ENCODE measurements at regions not wholly inside any gene's neighbourhood (a gene's known extent, or its start where the extent isn't known, plus 50 kb on each side); places are given as distances from the start of the nearest gene placed in this dataset.

- no peak for TF ChIP-seq TAF1 (IDR thresholded peaks at IDR 0.05; ENCODE audit: borderline replicate concordance, insufficient read depth, low read length)
- TF ChIP-seq, protein P1, sequence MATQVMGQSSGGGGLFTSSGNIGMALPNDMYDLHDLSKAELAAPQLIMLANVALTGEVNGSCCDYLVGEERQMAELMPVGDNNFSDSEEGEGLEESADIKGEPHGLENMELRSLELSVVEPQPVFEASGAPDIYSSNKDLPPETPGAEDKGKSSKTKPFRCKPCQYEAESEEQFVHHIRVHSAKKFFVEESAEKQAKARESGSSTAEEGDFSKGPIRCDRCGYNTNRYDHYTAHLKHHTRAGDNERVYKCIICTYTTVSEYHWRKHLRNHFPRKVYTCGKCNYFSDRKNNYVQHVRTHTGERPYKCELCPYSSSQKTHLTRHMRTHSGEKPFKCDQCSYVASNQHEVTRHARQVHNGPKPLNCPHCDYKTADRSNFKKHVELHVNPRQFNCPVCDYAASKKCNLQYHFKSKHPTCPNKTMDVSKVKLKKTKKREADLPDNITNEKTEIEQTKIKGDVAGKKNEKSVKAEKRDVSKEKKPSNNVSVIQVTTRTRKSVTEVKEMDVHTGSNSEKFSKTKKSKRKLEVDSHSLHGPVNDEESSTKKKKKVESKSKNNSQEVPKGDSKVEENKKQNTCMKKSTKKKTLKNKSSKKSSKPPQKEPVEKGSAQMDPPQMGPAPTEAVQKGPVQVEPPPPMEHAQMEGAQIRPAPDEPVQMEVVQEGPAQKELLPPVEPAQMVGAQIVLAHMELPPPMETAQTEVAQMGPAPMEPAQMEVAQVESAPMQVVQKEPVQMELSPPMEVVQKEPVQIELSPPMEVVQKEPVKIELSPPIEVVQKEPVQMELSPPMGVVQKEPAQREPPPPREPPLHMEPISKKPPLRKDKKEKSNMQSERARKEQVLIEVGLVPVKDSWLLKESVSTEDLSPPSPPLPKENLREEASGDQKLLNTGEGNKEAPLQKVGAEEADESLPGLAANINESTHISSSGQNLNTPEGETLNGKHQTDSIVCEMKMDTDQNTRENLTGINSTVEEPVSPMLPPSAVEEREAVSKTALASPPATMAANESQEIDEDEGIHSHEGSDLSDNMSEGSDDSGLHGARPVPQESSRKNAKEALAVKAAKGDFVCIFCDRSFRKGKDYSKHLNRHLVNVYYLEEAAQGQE (IDR thresholded peaks at IDR 0.05; ENCODE audit: insufficient read depth in 1 of 2, low read depth in 2 of 2, low read length in 2 of 2), result no peak
- no peak for TF ChIP-seq FOXP2 (optimal IDR thresholded peaks at IDR 0.05; ENCODE audit: borderline replicate concordance, extremely low read depth, extremely low read length, insufficient read depth)
- no peak for TF ChIP-seq SIN3A (IDR thresholded peaks at IDR 0.05; ENCODE audit: borderline replicate concordance, insufficient read depth, low read length)
- no peak for TF ChIP-seq POLR2AphosphoS5 (IDR thresholded peaks at IDR 0.05; ENCODE audit: low read depth, low read length)
These were observed 182.8 kb upstream of the TOX3 start for GRCh38 chr16:52729731-52730130.

DNA sequence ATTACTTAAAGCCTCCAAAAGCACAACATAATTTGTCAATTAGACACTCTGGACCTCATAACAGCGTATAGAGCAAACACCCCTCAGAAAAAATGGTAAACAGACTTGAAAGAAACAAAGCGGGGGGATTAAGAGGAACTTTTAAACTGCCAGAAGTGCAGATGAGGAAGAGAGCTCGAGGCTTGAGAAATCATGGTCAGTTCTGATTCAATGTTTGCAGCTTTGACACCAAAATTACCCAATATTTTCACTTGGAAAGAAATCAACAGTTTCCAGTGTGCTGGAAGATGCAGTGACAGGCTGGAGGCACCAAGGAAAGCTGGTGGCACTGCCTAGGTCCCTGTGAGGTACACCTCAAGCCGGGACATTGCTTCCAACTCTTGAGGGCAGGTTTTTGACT is 180.9 kb upstream of the TOX3 start:
- TF ChIP-seq SIN3A (IDR thresholded peaks at IDR 0.05; ENCODE audit: borderline replicate concordance, insufficient read depth, low read length) (no peak), POLR2AphosphoS5 (IDR thresholded peaks at IDR 0.05; ENCODE audit: low read depth, low read length) (no peak), TAF1 (IDR thresholded peaks at IDR 0.05; ENCODE audit: borderline replicate concordance, insufficient read depth, low read length) (no peak), FOXP2 (optimal IDR thresholded peaks at IDR 0.05; ENCODE audit: borderline replicate concordance, extremely low read depth, extremely low read length, insufficient read depth) (no peak)
- TF ChIP-seq, protein P1 (IDR thresholded peaks at IDR 0.05; ENCODE audit: insufficient read depth in 1 of 2, low read depth in 2 of 2, low read length in 2 of 2), result no peak

DNA sequence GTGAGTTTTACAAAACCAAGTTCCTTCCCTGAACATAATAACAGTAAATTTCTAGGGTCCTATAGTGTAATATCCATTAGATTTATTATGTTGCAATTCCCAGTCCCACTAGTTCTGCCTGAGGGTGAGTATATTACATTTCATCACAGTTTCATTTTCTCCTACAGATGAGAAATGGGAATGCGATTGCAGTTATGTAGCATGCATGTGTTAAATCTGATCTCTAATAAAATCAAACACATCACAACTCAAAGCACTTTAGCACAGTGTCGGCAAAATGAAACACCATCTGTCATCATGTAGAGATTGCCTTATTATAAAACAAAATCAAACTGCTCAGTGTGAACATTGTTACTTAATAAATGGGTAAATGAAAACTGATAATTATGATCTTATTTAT is 180.5 kb upstream of the TOX3 start:
- TF ChIP-seq SIN3A (IDR thresholded peaks at IDR 0.05; ENCODE audit: borderline replicate concordance, insufficient read depth, low read length) (no peak), TAF1 (IDR thresholded peaks at IDR 0.05; ENCODE audit: borderline replicate concordance, insufficient read depth, low read length) (no peak), FOXP2 (optimal IDR thresholded peaks at IDR 0.05; ENCODE audit: borderline replicate concordance, extremely low read depth, extremely low read length, insufficient read depth) (no peak), POLR2AphosphoS5 (IDR thresholded peaks at IDR 0.05; ENCODE audit: low read depth, low read length) (no peak)
- TF ChIP-seq, protein P1 (IDR thresholded peaks at IDR 0.05; ENCODE audit: insufficient read depth in 1 of 2, low read depth in 2 of 2, low read length in 2 of 2), result no peak

DNA sequence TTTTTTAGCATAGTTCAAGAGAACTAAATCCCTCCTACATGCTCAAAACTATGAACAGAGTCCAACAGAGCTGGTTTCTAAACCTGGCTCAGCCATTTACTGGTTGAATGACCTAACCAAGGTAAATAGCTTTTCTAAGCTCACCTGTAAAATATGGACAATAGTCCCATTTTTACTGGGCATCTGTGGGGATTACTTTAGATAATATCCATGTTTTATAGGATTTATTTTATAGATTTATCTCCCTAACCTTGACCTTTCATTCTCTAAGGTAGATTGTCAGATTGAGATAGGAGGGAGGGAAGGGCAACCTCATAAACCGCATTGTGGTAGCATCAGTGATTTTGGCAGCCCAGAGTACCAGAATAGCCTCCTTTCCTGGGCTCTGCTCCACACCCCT is 178.5 kb upstream of the TOX3 start:
- TF ChIP-seq POLR2AphosphoS5 (IDR thresholded peaks at IDR 0.05; ENCODE audit: low read depth, low read length) (no peak), SIN3A (IDR thresholded peaks at IDR 0.05; ENCODE audit: borderline replicate concordance, insufficient read depth, low read length) (no peak), FOXP2 (optimal IDR thresholded peaks at IDR 0.05; ENCODE audit: borderline replicate concordance, extremely low read depth, extremely low read length, insufficient read depth) (no peak), TAF1 (IDR thresholded peaks at IDR 0.05; ENCODE audit: borderline replicate concordance, insufficient read depth, low read length) (no peak)
- TF ChIP-seq, protein P1 (IDR thresholded peaks at IDR 0.05; ENCODE audit: insufficient read depth in 1 of 2, low read depth in 2 of 2, low read length in 2 of 2), result no peak

- TF ChIP-seq TAF1 (IDR thresholded peaks at IDR 0.05; ENCODE audit: borderline replicate concordance, insufficient read depth, low read length) (no peak), SIN3A (IDR thresholded peaks at IDR 0.05; ENCODE audit: borderline replicate concordance, insufficient read depth, low read length) (no peak), FOXP2 (optimal IDR thresholded peaks at IDR 0.05; ENCODE audit: borderline replicate concordance, extremely low read depth, extremely low read length, insufficient read depth) (no peak), POLR2AphosphoS5 (IDR thresholded peaks at IDR 0.05; ENCODE audit: low read depth, low read length) (no peak)
- TF ChIP-seq, protein P1 (IDR thresholded peaks at IDR 0.05; ENCODE audit: insufficient read depth in 1 of 2, low read depth in 2 of 2, low read length in 2 of 2), result no peak
These were observed 178.1 kb upstream of the TOX3 start for GRCh38 chr16:52725043-52725442.
